ENCODE measurements at regions not wholly inside any gene's neighbourhood (a gene's known extent, or its start where the extent isn't known, plus 50 kb on each side); places are given as distances from the start of the nearest gene placed in this dataset.

DNA sequence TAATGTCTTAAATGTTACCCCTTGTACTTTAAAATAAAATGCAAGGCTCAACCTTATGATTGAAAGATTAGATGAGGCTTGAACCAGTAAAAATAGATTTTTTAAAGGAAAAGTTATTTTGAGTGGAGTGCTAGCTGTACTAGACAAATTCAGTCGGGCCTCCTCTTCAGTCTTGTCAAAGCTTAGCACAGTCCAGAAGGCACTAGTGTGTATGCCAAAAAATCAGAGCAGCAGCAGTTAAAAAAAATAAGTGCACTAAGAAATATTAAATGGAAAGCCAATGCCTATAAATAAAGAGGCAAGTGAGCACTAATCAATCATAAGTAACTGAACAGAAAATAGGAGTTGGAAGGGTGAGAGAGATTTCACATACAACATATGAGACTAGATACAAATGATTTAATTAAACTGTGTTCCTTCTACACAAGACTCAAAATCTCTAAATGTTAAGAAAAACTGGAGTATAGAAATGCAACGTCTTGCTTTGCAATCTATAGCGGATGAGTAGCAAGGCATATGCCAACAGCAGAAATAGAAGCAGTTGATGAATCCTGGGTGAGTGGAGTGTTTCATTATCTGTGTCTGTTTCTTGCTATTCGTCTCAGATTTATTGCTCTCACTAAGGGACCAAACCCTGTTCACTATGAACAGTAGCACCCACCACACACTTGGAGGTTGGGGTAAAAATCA is 172.1 kb downstream of the ETNK1 start:
- TF ChIP-seq, protein P1, sequence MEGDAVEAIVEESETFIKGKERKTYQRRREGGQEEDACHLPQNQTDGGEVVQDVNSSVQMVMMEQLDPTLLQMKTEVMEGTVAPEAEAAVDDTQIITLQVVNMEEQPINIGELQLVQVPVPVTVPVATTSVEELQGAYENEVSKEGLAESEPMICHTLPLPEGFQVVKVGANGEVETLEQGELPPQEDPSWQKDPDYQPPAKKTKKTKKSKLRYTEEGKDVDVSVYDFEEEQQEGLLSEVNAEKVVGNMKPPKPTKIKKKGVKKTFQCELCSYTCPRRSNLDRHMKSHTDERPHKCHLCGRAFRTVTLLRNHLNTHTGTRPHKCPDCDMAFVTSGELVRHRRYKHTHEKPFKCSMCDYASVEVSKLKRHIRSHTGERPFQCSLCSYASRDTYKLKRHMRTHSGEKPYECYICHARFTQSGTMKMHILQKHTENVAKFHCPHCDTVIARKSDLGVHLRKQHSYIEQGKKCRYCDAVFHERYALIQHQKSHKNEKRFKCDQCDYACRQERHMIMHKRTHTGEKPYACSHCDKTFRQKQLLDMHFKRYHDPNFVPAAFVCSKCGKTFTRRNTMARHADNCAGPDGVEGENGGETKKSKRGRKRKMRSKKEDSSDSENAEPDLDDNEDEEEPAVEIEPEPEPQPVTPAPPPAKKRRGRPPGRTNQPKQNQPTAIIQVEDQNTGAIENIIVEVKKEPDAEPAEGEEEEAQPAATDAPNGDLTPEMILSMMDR (IDR thresholded peaks at IDR 0.05): no peak
- no peak for TF ChIP-seq ZFX (IDR thresholded peaks at IDR 0.05; ENCODE audit: borderline replicate concordance)
- H3K27ac ChIP-seq: no peak overlapping the region

DNA sequence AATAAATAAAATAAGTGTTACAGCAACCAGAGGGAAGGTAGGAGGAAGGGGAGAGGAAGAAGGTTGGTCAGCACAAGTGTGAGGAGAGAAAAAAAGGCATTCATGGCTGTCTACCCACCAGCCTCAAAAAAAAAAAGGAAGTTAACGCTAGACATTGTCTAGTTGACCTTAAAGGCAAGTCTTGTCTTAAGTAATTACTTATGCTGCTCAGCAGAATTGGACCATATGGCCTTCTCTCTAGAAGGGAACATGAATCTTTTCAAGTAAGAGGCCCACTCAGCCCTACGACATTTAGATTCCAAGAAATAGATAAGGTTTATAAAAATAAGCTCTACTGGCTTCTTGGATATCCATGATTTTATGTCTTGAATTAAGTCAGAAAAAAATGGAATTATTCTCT is 172.7 kb downstream of the ETNK1 start:
- TF ChIP-seq ZFX (IDR thresholded peaks at IDR 0.05; ENCODE audit: borderline replicate concordance): no peak
- TF ChIP-seq, protein P1 (IDR thresholded peaks at IDR 0.05): no peak
- no peak overlapping the region for H3K27ac ChIP-seq

DNA sequence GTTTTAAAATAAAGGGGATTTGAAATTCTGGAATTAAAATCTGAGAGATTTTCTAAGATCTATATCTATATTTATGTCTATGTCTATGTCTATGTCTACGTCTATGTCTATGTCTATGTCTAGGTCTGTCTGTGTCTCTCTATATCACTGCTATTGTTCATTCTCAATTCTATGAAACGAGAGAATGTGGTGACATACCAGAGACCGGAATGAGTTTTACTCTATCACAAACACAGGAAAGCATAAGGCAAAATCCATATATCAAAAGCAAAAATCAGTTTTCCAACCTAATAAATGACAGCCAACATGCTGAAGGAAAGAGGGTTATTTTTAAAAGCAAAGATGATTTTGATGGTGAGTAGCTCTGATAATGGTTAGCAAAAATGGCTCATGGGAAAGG is 173.1 kb downstream of the ETNK1 start:
- H3K27ac ChIP-seq: no peak overlapping the region
- TF ChIP-seq ZFX (IDR thresholded peaks at IDR 0.05; ENCODE audit: borderline replicate concordance): no peak
- TF ChIP-seq, protein P1 (IDR thresholded peaks at IDR 0.05): no peak

DNA sequence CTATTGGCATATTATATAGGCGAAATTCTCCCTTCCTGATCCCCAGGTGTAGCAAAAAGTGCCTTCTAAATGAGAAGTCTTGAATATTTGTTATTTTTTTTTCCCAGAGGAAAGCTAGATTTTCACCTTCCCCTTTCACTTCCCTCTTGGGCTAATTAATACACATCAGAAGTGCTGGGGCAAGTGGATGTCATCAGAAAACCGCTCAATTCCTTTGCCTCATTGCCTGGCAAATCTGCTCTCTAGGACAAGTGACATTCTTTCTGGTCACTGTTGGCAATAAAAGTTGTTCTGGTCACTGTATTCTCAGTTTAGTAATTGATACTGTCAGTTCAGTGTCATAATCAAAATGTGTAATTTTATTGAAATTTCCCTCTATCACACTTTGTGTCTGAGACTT is 174.5 kb downstream of the ETNK1 start:
- no peak overlapping the region for H3K27ac ChIP-seq
- TF ChIP-seq ZFX (IDR thresholded peaks at IDR 0.05; ENCODE audit: borderline replicate concordance): no peak
- TF ChIP-seq, protein P1 (IDR thresholded peaks at IDR 0.05): no peak

DNA sequence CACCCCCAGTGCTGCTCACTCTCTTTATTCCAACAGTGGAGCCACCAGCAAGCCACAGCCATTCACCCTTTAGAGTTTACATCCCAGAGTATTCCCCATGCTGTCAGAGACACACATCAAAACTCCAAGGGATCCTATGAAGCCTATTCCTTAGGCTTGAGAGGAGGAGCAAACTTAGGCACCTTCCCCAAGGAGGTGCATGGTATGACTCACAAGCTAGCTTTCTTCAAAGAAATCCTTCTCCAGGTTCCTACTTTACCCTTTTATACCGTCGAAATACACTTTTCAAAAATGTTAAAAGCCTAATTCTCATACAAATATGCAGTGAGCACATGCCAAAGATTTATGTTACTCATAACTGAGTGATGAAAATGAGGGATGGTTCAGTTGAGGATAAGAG is 175.4 kb downstream of the ETNK1 start:
- no peak for TF ChIP-seq ZFX (IDR thresholded peaks at IDR 0.05; ENCODE audit: borderline replicate concordance)
- TF ChIP-seq, protein P1 (IDR thresholded peaks at IDR 0.05): no peak
- H3K27ac ChIP-seq: no peak overlapping the region

DNA sequence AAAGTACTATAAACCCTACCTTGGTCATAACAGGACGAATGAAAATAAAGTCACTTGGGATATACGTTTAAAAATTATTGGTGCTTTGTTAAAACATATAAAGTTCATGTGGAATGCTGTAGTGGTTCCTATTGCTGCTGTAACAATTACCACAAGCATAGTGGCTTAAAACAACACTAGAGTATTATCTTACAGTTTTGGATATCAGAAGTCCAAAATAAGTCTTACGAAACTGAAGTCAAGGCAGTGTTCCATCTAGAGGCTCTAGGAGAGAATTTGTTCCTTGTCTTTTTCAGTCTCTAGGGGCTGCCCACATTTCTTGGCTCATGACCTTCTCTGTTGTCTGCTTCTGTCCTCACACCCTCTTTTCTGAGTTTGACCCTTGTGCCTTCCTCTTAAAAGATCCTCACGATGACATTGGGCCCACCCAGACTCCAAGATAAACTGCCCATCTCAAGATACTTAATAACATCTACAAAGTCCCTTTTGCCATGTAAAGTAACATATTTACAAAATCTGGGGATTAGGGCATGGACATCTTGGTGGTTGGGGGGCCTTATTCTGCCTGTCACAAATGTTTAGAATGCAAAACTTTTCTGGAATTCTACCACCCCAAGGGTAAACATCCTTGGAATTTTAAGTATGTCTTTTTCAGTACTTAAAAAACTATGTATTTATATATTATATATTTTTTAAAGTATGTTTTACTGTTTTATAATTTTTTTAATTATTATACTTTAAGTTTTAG is 178.1 kb downstream of the ETNK1 start:
- H3K27ac ChIP-seq: no peak overlapping the region
- TF ChIP-seq ZFX (IDR thresholded peaks at IDR 0.05; ENCODE audit: borderline replicate concordance): no peak
- TF ChIP-seq, protein P1 (IDR thresholded peaks at IDR 0.05): no peak

DNA sequence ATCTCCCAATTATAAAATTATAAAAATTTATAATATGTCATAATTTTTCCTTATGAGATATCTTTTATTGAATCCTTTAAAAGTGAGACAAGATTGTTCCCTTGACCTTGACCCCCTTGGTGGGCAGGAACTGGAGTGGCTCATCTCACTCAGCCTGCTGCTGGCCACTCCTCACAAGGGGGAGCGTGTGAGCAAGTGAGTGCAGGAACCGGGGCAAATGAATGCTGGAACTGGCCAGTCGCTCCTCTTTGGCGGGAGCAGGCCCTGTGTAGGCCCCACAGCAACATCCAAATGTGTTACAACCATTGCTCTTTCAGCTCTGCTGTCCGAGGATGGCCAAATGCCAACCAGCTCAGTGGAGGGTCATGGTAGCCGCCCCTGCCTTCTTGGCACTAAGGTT is 178.8 kb downstream of the ETNK1 start:
- no peak for TF ChIP-seq ZFX (IDR thresholded peaks at IDR 0.05; ENCODE audit: borderline replicate concordance)
- TF ChIP-seq, protein P1 (IDR thresholded peaks at IDR 0.05): 0 out of 2 replicates have a peak, but pooled peaks have one; percentile 2
- H3K27ac ChIP-seq: no peak overlapping the region

All from 22Rv1 (cell line).